HEK293T (cell line): ENCODE measurements at regions not wholly inside any gene's neighbourhood (a gene's known extent, or its start where the extent isn't known, plus 50 kb on each side); places are given as distances from the start of the nearest gene placed in this dataset.

ENCODE experiments used
- CTCF ChIA-PET: fragments of 350-600 bp; formaldehyde crosslinking; extraction: SDS; loops from one replicate; lab custom pipeline; 2021; ENCODE audit warnings: antibody characterized with exemption, inconsistent platforms; lab: Yijun Ruan, JAX
- POLR2A ChIA-PET: fragments of 350-600 bp; formaldehyde crosslinking; extraction: SDS; loops from one replicate; lab custom pipeline; 2020; ENCODE audit warnings: antibody characterized with exemption, inconsistent platforms; lab: Yijun Ruan, JAX
- DNase-seq: peaks from one replicate; pipeline ENCODE4 v3.0.0; 2012; ENCODE audit warnings: mixed read lengths; ENCODE audit errors: extremely low spot score
- ARNT ChIP-seq: fragments of 450-650 bp; IDR thresholded peaks from 2 replicates; pipeline ENCODE4 v1.6.1; 2017; ENCODE audit warnings: mild to moderate bottlenecking
- BHLHE40 ChIP-seq: fragments of 450-650 bp; IDR thresholded peaks from 2 replicates; pipeline ENCODE4 v1.6.1; 2016; ENCODE audit warnings: mild to moderate bottlenecking, moderate library complexity, borderline replicate concordance
- CTBP1 ChIP-seq: fragments of 450-650 bp; IDR thresholded peaks from 2 replicates; pipeline ENCODE4 v1.6.1; 2016; ENCODE audit warnings: borderline replicate concordance
- ELF4 ChIP-seq: fragments of 450-650 bp; IDR thresholded peaks from 2 replicates; pipeline ENCODE4 v1.6.1; 2017; ENCODE audit warnings: antibody characterized with exemption
- FOXA1 ChIP-seq: fragments of 450-650 bp; IDR thresholded peaks from 2 replicates; pipeline ENCODE4 v1.6.1; 2016; ENCODE audit warnings: mild to moderate bottlenecking
- FOXK2 ChIP-seq: fragments of 450-650 bp; IDR thresholded peaks from 2 replicates; pipeline ENCODE4 v1.6.1; 2016; ENCODE audit warnings: mild to moderate bottlenecking
- FOXM1 ChIP-seq: fragments of 450-650 bp; IDR thresholded peaks from 2 replicates; pipeline ENCODE4 v1.6.1; 2017; ENCODE audit warnings: mild to moderate bottlenecking, borderline replicate concordance
- HDGF ChIP-seq: fragments of 450-650 bp; IDR thresholded peaks from 2 replicates; pipeline ENCODE4 v1.6.1; 2017; ENCODE audit warnings: antibody characterized with exemption, borderline replicate concordance
- L3MBTL2 ChIP-seq: fragments of 450-650 bp; conservative IDR thresholded peaks from 2 replicates; pipeline ENCODE4 v1.6.1; 2016; ENCODE audit warnings: mild to moderate bottlenecking
- LEF1 ChIP-seq: fragments of 450-650 bp; IDR thresholded peaks from 2 replicates; pipeline ENCODE4 v1.6.1; 2017; ENCODE audit warnings: mild to moderate bottlenecking, borderline replicate concordance
- NFRKB ChIP-seq: fragments of 450-650 bp; IDR thresholded peaks from 2 replicates; pipeline ENCODE4 v1.6.1; 2016; ENCODE audit warnings: mild to moderate bottlenecking, moderate library complexity
- SP1 ChIP-seq: fragments of 450-650 bp; IDR thresholded peaks from 2 replicates; pipeline ENCODE4 v1.6.1; 2017
- SUZ12 ChIP-seq: fragments of 450-650 bp; IDR thresholded peaks from 2 replicates; pipeline ENCODE4 v1.6.1; 2016; ENCODE audit warnings: mild to moderate bottlenecking
- TARDBP ChIP-seq: fragments of 450-650 bp; IDR thresholded peaks from 2 replicates; pipeline ENCODE4 v1.6.1; 2016
- ZNF384 ChIP-seq: fragments of 450-650 bp; IDR thresholded peaks from 2 replicates; pipeline ENCODE4 v1.6.1; 2016
- TF ChIP-seq, protein P1 (sequence below): fragments of 450-650 bp; IDR thresholded peaks from 2 replicates; pipeline ENCODE4 v1.6.1; 2016

DNA sequence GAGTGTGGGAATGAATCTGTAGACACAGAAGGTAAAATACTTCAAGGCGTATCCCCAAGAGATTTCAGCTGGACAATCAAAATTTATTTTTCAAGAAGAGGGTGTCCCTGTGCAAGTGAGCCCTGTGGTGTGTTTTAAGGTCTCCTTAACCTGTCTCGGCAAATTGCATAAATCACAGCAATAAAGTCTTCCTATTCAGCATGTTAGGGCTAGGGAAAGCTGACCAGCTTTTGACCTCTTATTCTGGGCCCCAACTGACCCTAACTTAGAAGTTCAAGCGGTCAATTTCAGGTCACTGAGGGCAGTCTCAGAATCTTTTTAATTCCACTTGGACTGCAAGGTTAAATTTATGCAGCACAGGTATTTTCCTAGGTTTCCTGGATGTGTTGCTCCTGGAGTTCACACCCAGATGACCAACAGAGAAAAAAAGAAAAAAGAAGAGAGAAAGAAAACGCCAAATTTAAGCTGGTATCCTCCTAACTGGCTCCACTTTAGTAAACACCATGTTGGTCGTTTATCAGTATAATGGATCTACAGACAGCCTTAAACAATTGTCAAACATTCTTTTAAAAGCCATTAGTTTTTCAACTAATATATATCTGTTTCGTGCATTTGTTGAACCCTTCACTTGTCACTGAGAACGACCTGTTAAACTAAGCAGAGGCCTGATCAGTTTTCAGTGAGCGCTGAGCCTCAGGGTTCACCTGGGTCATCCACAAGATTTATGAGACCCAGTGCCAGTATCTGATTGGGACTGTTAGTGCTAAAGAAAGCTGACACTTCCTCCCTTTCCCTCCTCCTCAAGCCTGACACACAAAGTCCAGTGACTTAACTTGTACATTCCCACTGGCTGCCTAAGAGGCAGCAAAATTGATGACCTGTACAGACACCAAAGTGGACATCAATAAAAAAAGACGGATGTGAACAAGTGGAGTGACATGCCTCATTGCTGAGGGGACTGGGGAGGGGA is 546.1 kb downstream of the NR2F1-AS1 start:
- DNase-seq: peak; percentile 43
- ChIA-PET POLR2A (interaction anchor here (0.7 kb wide), 1 partner anchor 1296 kb away, joined by 3 read pairs; no protein-coding TSS in a partner anchor), CTCF (interaction anchor here (0.6 to 0.7 kb wide), 2 partner anchors 109 to 272 kb away, joined by 3 read pairs; no protein-coding TSS in a partner anchor)

DNA sequence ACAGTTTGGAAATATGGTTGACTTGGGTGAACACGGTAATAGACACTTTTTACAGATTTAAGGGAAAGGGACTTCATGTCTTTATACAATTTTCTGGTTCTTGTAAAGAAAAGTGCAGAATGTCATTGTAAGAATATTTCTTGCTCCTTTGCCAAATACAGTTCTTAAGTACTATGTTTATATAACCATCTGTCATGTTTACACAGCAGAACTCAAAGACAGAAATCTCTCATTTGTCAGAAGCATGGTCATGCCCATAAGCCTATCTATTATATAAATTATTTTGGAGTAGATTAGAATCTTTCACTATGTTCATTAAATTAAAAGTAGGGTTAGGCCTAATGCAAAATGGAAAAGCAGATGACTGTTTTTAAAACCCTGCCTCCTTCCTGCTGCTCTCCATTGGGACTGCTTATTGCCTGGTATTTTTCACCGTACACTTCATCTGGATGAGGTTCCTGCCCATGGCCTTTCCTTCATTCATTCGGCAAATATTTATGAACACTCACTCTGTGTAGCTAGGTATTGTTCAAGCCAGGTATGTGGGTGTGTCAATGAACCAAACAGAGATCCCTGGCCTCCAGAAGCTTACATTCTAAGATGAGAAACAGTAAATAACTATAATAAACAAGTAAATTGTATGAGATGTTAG is 558.1 kb downstream of the NR2F1-AS1 start:
- ChIA-PET POLR2A (no interaction called here), CTCF (no interaction called here)
- no peak for DNase-seq
- TF ChIP-seq FOXM1: no peak
- TF ChIP-seq, protein P1, sequence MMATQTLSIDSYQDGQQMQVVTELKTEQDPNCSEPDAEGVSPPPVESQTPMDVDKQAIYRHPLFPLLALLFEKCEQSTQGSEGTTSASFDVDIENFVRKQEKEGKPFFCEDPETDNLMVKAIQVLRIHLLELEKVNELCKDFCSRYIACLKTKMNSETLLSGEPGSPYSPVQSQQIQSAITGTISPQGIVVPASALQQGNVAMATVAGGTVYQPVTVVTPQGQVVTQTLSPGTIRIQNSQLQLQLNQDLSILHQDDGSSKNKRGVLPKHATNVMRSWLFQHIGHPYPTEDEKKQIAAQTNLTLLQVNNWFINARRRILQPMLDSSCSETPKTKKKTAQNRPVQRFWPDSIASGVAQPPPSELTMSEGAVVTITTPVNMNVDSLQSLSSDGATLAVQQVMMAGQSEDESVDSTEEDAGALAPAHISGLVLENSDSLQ: no peak
- no peak for TF ChIP-seq L3MBTL2
- TF ChIP-seq NFRKB: no peak
- TF ChIP-seq ELF4: no peak
- no peak for TF ChIP-seq ARNT
- no peak for TF ChIP-seq LEF1
- no peak for TF ChIP-seq SP1
- TF ChIP-seq HDGF: no peak
- no peak for TF ChIP-seq TARDBP

More for the DNA sequence above, 546.1 kb downstream of the NR2F1-AS1 start:
- TF ChIP-seq ARNT (no peak), CTBP1 (peak; percentile 57; the same call in 1 of the 2 replicates)
- TF ChIP-seq, protein P1: peak; percentile 95

DNA sequence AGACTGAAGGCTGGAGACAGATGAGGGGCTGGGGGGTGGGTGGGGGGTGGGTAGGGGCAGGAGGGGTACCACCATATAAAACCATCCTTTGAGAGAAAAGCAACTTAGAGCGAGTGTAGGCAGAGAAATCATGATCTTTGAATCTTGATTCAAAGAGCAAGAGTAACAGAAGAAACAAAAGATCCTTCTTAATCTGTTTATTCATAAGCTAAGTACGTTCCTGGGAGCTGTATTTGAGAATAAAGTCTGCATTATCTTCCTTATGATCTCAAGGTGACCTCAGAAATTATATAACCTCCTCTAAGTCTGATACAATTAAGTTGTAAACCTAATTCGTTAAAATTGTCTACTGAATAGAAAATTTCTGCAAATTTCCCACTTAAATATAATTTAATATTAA is 558.8 kb downstream of the NR2F1-AS1 start:
- TF ChIP-seq ZNF384 (no peak), FOXM1 (no peak), LEF1 (no peak), FOXK2 (no peak), NFRKB (no peak), SUZ12 (no peak), ARNT (no peak), FOXA1 (no peak), ELF4 (no peak), HDGF (no peak), BHLHE40 (no peak), TARDBP (no peak)
- TF ChIP-seq, protein P1: no peak
- POLR2A ChIA-PET: no interaction called here
- no peak for DNase-seq
- CTCF ChIA-PET: interaction anchor here (0.5 kb wide), 1 partner anchor 22 kb away, joined by 3 read pairs; no protein-coding TSS in a partner anchor

DNA sequence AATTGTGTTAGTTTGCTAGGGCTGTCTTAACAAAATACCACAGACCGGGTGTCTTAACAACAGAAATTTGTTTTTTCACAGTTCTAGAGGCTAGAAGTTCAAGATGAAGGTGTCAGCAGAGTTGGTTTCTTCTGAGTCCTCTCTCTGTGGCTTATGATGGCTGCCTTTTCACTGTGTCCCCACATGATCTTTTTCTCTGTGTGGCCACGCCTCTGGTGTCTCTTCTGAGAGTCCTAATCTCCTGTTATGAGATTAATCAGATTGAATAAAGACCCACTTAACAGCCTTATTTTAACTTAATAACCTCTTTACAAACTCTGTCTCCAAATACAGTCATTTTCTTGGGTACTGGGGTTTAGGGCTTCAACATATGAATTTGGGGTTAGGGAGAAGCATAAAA is 561.1 kb downstream of the NR2F1-AS1 start:
- TF ChIP-seq FOXK2 (no peak), LEF1 (no peak), CTBP1 (no peak), NFRKB (no peak), ARNT (no peak), SP1 (no peak), SUZ12 (no peak), FOXM1 (no peak), ZNF384 (no peak), TARDBP (no peak), ELF4 (no peak), HDGF (no peak), FOXA1 (no peak), L3MBTL2 (no peak), BHLHE40 (no peak)
- TF ChIP-seq, protein P1: no peak
- ChIA-PET POLR2A (no interaction called here), CTCF (no interaction called here)
- DNase-seq: no peak

DNA sequence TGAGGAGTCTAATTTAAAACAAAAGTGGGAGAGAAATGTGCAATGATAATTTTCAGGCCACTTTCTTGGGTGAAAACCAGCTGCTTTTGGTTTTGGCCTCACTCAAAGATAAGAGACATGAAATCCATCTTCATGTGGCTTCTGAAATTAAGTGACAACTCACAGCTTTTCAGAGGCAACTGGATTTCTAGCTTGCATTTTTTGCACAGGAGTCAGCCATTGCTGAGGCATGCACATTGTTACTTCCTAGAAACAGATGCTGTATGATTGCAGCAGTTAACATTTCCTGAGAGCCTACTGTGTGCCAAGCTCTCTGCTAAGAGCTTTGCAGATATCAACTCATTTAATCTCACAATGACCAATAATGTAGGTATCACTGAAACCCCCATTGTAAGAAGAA is 562.6 kb downstream of the NR2F1-AS1 start:
- ChIA-PET CTCF (no interaction called here), POLR2A (no interaction called here)
- no peak for TF ChIP-seq NFRKB
- TF ChIP-seq SUZ12: no peak
- no peak for TF ChIP-seq LEF1
- TF ChIP-seq SP1: no peak
- TF ChIP-seq HDGF: no peak
- TF ChIP-seq FOXM1: no peak
- no peak for DNase-seq

DNA sequence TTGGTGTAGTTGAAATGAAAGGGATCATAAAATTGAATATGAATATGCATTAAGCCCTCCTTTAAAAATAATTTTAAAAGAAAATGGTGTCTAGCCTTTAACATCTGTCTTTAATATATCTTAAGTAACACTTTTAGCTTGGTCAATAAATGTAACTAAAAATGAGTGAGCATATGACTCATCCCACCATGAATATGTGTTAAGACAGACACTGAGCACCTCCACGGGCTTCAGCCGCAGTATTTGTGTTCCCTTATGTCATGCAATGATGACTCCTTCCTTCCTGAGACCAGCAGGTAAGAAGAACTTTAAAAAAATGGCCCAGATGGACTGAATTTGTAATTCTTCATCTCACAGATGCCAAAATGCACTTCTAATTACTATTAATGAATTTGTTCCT is 563.2 kb downstream of the NR2F1-AS1 start:
- DNase-seq: no peak
- ChIA-PET CTCF (no interaction called here), POLR2A (no interaction called here)
- no peak for TF ChIP-seq SUZ12
- TF ChIP-seq LEF1: no peak
- no peak for TF ChIP-seq HDGF
- no peak for TF ChIP-seq TARDBP
- no peak for TF ChIP-seq ZNF384
- no peak for TF ChIP-seq SP1
- no peak for TF ChIP-seq FOXK2
- no peak for TF ChIP-seq FOXM1
- no peak for TF ChIP-seq L3MBTL2
